HFF-Myc (cell line): ENCODE measurements at regions not wholly inside any gene's neighbourhood (a gene's known extent, or its start where the extent isn't known, plus 50 kb on each side); places are given as distances from the start of the nearest gene placed in this dataset.
"Not testable (repeated sequence)": the region's sequence is repeated elsewhere in the genome, so short reads cannot be mapped to it uniquely, and the experiment has no call there.

ENCODE experiments used
- DNase-seq: peaks from one replicate; pipeline ENCODE4 v3.0.0-alpha.2; 2011; ENCODE audit warnings: low read depth; ENCODE audit errors: extremely low read depth
- H3K4me3 ChIP-seq: replicated peaks from 2 replicates; pipeline ENCODE4 v1.5.1; 2011; ENCODE audit warnings: low read depth, mild to moderate bottlenecking, control low read depth, low read length
- CTCF ChIP-seq: IDR thresholded peaks from 2 replicates; pipeline ENCODE4 v1.5.1; 2012; ENCODE audit warnings: mild to moderate bottlenecking, low read depth, low read length, control low read depth; ENCODE audit errors: missing control alignments

DNA sequence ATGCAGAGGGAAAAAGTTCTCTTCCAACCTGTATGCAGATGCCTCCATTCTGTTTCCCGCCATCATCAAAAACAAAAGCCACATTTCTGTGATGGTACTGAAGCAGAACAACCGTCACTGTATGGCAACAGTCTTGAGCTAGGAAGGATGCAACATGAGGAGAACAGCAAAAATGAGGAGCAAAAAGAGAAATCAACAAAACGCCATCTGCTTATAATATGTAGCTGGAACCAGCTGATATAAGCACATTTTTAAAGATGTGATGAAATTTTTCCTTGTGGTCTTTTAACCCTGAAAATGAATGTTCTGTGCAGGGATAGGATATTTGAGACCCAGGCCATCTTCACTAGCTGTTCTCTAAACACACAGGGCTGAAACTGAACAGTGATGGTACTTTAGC, 287.0 kb downstream of the ZIC4 start:
- H3K4me3 ChIP-seq: no peak overlapping the region

GRCh38 chr3:147118611-147119010, 287.7 kb downstream of the ZIC4 start:
- no peak for DNase-seq
- no peak overlapping the region for H3K4me3 ChIP-seq
- TF ChIP-seq CTCF: no peak

More for the DNA sequence above, 287.0 kb downstream of the ZIC4 start:
- no peak for TF ChIP-seq CTCF
- DNase-seq: no peak

DNA sequence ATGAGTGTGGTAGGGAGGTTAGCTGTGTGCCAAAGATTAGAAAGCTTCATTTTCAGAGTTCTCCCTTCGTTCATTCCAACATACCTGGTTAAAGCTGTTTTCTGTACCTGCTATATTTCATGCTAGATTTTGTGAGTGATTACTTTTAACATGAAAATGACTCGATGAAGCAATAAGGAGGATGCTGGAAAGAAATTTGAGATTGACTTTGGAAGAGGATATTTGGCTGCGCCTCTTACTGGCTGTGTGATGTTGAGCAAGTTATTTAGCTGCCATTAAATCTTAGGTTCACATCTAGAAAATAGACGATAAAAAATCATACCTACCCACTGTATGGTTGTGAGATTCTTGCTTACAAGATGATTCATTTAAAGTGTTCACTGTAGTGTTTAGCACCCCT, 288.7 kb downstream of the ZIC4 start:
- no peak for DNase-seq
- no peak overlapping the region for H3K4me3 ChIP-seq
- no peak for TF ChIP-seq CTCF

DNA sequence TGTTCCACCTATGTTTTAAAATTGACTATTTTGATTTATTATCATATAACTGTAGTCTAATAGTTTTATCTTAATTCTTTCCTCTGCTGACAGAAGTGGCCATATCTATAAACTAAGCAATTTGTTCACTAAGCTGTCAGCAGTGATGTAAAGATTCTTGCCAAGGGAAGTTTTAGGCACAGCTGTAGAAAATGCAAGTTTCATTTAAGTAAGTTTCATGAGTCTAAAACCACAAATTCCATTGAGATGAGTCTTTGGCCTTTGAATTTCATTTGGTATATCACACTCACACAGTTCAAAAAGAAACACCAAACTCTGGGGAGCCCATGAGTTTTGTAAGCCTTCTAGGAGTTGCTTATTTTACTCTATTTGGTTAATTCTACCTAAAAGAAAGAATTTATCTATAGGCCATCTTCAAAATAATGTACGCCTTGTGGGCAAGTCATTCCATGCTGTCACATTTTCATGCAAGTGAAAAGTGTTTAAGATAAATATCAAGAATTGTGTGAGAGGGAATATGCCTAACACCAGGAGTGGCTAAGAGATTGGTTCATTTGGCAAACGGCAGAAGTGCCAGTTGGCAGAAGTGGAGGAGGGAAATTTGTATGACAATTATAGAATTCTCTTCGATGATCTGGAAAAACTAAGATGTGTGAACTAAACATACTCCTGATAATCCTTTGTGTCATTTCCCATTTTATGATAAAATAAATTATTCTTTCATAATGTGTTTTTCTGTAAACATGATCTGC, 292.9 kb downstream of the ZIC4 start:
- peak; percentile 84 for DNase-seq
- no peak for TF ChIP-seq CTCF
- H3K4me3 ChIP-seq: no peak overlapping the region

DNA sequence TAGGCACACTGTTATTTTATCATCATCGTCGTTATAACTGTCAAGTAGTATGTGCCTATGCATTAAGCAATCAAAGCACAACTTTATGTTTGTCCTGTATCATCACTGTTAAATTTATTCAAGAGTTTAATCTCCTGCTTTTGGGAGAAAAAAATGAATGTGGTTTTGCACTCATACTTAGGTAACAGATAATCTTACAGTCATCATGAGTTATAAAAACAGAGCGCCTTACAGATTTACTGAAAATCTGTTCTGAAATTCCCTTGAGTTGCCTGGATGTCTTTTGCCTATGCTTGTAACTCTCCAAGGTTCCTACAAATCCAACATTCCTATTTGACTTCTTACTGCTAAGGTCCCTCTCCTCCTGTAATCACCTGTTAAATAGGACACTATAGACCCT, 307.3 kb downstream of the ZIC4 start:
- no peak for TF ChIP-seq CTCF
- no peak overlapping the region for H3K4me3 ChIP-seq
- no peak for DNase-seq

DNA sequence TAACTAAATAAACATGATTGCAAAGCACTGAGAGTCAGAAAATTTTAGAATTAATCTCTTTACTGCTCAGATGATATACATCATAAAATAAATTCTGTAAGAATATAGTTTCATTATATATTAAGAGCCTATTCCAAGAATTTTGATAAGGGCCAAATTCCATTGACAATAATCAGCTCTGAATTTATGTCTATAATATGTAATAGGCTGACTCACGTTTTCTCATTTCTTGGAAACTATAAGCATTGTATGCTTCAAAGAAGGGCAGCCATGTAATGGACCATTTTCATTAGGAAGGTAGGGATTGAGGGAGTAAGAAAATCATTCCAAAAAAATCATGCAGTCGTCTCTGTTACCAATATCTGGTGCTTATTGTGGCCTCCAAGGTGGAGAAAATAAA, 315.9 kb downstream of the ZIC4 start:
- no peak overlapping the region for H3K4me3 ChIP-seq
- TF ChIP-seq CTCF: no peak

DNA sequence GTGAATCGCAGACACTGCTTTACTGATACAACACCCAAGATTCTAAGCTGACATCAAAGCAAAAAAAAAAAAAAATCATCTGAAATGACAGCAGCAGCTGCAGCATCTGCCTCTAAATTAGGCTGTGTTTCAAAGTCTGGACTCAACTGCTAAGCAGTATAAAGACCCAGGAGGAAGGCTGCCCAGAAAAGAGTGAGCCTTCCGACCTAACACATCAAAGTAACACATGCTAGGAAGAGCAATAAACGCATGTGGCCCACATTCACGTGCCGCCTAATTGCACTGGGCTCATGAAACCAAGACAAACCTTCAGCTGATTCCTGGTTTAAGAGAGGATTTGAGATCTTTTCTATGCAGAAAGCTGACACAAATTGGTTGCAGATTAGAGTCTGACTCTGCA, 317.1 kb downstream of the ZIC4 start:
- TF ChIP-seq CTCF: no peak
- no peak overlapping the region for H3K4me3 ChIP-seq
- no peak for DNase-seq

More for the DNA sequence above, 315.9 kb downstream of the ZIC4 start:
- no peak for DNase-seq

DNA sequence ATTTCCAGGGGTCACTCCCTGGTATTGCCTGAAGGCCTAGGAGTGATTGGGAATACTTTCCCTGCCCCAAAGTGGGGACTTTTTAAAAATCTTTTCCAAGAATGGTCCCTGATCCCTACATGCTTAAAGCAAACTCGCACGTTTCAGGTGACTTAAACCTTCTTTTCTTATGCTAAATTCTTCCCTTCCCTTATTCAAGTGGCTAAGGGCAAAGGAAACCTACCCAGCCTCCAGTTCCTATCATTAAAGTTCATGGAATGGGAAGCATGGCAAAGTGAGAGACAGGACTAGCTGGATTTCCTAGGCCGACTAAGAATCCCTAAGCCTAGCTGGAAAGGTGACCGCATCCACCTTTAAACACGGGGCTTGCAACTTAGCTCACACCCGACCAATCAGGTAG, 346.8 kb downstream of the ZIC4 start:
- H3K4me3 ChIP-seq, DNase-seq: not testable (repeated sequence)
